HG03469 (cell line): ENCODE measurements at regions not wholly inside any gene's neighbourhood (a gene's known extent, or its start where the extent isn't known, plus 50 kb on each side); places are given as distances from the start of the nearest gene placed in this dataset.

Source experiments
- ATAC-seq: cut with Tn5 transposase; IDR thresholded peaks from one replicate; pipeline ENCODE4 v1.9.1; 2021; ENCODE audit warnings: mild to moderate bottlenecking, moderate library complexity, moderate number of reproducible peaks; ENCODE audit not compliant: unreplicated experiment

DNA sequence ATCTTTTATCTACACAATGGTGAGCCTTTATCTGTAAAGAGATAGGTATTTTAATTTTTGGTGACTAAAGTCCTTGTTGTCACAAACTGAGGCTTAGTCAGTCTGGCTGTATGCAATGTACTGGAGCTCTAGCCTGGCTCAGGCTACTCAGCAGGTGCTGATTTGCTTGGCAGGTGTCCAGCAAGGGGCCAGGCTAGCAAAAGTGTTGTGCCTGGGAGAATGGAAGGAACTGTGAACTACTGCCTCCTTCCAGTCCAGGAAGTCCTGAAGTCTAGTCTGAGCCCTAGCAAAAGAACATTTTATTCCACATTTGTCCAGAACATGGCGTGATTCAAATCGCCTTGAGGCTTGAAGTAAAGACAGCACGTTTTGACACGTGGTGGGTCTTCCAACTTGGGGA lies 260.5 kb downstream of the CCDC85A start:
- no peak for ATAC-seq

DNA sequence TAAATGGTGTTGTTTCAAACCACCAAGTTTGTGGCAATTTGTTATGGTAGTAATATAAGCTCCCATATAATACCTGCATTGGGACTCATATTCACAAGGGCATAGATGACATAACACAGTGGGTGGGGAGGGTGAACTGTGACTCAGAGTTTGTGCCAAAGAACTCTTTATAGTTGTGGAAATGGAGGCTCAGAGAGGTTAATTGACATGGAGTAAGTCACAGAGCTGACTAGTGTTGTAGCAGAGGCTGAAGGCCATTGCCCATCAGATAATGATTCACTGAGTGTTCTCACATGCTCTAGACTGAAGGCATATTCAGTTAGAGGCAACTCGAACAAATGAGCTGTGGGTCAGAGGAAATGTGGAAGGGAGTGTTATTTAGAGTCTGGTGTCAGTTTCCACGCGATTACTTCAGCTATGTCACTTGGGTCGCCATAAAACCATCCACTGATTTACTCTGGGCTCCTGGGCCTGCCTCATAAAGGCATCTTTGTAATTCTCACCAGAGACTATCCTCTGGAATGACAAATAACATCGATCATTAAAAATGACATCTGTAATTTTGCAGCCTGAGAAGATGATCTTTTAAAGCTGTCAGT lies 264.7 kb downstream of the CCDC85A start:
- ATAC-seq = no peak

GRCh38 chr2:56449002-56449431 lies 265.2 kb downstream of the CCDC85A start:
- no peak for ATAC-seq

DNA sequence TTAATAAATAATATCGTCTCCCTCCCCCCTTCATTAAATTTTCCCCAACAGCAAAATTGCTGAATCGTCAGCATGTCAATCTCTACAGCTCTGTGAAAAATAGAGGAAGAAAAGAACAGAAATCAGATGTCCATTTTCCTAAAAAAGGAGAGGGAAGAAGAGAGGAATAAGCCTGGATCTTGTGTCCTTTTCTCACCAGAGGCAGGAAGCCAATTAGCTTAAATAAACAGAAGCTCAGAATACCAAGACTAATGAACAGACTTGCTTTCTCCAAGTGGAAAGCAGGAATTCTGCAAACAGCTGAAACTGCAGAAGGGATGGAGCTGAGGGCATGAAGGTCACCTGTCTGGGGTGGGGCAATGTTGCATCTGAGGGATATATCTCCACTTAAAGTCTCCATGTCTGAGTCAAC lies 265.7 kb downstream of the CCDC85A start:
- ATAC-seq = no peak

GRCh38 chr2:56450047-56450446 lies 266.3 kb downstream of the CCDC85A start:
- ATAC-seq = no peak

DNA sequence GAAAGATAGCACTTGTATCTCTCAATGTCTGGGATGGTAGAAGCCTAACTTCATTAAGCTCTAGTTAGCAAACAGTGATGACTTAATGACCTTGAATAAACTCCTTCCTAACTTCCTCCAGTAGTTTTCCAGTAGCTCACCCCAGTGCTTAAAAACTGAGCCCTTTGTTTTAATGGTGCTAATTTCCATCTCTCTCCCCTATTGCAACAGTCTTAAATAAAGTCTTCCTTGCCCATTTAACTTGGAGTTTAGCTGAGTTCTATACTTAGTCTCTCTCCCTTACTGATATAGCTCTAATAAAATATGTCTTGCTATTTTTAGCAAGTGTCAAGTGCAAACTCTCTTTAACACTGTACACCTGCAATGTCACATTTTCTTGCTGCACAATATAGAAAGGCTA lies 267.0 kb downstream of the CCDC85A start:
- ATAC-seq = no peak

GRCh38 chr2:56455642-56456041 lies 271.9 kb downstream of the CCDC85A start:
- ATAC-seq = no peak

DNA sequence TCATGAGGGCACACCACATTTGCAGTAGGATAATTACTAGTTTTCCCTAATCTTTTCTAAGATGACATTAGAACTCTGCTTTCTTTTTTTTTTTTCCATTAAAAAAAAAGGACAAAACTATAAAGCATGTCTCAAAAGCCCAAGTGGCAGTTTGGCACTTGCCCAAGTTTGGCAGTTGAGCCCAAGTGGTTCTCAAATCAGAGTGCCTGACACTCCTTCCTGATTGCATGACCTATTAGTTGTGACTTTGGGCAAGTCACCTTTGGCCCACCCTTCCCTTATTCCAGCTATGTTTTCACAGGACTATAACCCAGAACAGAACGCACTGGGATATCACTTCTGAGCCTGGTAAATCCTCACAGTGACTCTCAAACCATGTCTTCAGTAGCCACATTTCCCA lies 273.0 kb downstream of the CCDC85A start:
- no peak for ATAC-seq

DNA sequence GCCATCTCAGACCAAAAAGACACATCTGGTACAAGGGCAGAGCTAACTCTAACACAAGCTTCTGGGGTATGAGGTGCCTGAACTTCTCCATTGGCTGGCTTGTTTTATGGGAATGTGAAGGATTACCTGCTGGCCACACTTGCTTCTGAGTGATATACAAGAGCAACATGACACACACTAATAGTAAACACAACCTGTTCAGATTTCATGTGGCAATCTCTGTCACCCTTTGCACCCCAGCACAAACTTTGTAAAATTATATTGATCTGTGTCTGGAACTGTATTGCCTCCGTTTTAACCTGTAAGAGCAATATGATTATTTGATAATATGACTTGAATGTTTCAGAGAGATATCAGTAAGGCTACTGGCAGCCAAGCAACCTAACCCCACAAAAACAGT lies 276.7 kb downstream of the CCDC85A start:
- no peak for ATAC-seq

DNA sequence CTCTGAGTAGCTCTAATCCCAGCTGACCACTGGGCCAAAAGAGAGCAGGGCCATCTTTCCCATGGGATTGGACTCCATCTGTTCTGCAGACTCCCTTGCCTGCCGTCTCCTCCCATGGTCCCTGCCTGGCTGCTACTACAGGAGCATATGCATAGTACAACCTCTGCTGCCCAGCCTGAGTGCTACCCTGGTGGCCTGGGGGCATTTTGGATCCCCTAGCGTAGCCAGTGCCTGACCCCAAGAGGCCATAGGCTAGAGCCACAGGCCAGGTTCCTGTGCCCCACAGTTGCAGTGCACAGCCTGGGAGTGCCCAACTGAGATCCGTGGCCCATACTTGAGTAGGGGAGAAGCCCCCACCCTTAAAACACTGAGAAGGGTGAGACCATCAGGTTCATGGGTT lies 280.3 kb downstream of the CCDC85A start:
- no peak for ATAC-seq

DNA sequence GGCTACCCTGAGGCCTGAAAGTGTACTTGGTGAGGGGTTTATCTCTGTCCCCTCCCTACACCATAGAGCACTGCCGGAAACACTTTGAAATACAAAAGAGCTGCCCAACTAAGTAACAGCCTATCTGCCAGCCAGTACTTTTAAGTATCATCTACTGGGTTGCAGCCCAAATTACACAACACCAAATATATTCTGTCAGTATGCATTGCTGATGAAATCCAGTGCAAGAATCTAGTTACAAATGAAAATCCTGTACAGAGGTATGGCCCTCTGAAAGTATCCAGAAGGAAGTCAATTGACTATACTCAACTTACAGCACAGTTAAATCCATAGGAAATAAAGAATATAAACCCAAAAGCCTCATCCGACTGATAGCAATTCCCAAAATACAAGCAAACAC lies 280.8 kb downstream of the CCDC85A start:
- ATAC-seq = no peak

- no peak for ATAC-seq
These were observed 281.7 kb downstream of the CCDC85A start for GRCh38 chr2:56465491-56465890.

DNA sequence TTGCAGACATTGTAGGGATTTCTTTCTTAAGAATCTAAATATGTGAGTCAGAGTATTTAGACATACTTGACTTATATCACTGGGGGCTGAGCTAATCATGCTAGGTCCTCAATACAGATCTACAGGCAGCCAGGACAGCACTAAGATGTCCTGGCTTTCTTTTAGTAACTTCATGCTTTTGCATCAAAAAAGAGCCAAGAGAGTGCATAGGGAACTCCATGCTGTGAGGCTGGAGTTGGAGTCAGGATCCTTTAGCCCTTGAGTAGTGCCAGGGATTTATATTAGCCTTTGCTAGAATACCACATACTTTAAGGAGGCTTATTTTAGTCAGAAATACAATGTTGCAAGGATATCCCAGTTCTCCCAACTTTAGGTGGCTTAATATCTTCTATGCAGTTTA lies 289.7 kb downstream of the CCDC85A start:
- ATAC-seq = no peak

GRCh38 chr2:56474412-56475158 lies 290.8 kb downstream of the CCDC85A start:
- ATAC-seq = no peak

- no peak for ATAC-seq
These were observed 291.4 kb downstream of the CCDC85A start for GRCh38 chr2:56475191-56475590.

DNA sequence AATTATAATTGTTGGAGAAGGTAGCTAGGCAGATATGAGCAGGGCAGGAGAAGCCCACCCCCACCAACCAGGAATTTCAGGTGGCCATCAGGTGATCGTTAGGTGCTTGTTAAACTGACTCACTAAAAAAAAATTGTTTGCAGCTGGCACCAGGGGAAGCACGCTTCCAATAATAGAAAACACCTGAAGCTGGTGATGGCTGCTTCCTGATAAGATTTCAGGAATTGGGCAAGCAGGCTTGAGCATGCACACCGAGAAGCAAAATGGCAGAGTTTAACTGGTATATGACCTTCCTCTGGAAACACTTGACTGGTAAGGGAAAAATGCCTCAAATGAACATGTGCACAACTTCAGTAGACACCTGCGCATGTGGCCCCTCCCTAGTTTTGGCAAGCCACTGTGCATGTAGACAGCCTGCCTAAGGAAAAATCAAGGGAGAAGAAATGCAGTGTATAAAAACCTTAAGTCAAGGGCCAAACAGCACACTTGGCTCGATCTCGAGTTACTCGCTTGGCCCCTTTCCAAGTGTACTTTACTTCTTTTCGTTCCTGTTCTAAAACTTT lies 292.8 kb downstream of the CCDC85A start:
- ATAC-seq = no peak

DNA sequence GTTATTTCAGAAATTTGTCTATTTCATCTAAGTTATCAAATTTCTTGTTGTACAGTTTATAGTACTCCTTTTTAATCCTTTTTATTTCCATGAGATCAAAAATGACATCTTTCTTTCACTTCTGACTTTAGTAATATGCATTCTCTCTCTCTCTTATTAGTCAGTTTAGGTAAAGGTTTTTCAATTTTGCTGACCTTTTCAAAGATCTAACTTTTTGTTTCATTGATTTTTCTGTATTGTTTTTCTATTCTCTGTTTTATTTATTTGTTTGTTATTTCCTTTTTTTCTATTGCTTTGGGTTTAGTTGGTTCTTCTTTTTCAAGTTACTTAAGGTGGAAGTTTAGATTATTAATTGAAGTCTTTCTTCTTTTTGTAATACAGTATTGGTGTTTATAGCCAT lies 294.2 kb downstream of the CCDC85A start:
- ATAC-seq = no peak

- no peak for ATAC-seq
These were observed 299.3 kb downstream of the CCDC85A start for GRCh38 chr2:56483081-56483480.

GRCh38 chr2:56484906-56485305 lies 301.1 kb downstream of the CCDC85A start:
- no peak for ATAC-seq

GRCh38 chr2:56500317-56500716 lies 316.5 kb downstream of the CCDC85A start:
- ATAC-seq = no peak

DNA sequence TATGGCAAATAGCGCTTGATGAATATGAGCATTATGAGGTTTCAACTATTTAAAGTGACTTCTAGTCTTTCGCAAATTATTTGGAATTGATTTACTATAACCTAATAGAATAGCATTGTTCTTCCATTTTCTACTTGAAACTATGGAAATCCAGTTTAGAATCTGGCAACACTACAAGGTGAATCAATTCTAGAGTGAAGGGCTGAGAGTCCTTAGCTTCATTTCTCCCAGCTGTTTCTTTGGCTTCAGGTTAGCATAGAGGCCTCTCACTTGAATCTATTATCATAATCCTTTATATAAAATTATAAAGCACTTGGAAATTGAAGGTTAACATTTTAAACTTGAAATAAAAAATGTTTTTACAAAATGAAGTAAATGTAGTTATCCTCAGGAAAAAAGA lies 318.8 kb downstream of the CCDC85A start:
- ATAC-seq = no peak

DNA sequence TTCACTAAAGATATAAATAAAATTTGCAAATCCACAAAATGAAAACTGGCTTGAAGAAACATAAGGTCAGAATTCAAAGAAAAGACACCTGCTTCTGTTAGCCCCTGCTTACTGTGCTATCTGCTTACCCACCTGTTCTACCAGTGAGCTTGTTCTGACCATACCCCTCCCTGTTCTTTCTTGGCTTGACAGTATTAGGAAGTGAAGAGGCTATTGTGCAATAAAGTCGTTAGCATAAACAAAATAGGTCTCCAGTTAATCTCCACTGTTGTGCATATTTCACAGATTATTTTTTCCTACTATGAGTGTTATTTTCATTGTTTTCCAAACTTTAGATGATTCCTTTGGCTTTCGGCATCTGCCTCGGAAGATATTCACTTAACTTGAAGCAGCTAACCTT lies 322.1 kb downstream of the CCDC85A start:
- ATAC-seq = no peak
